Endodermal cell (in vitro differentiated cells): ENCODE measurements at regions not wholly inside any gene's neighbourhood (a gene's known extent, or its start where the extent isn't known, plus 50 kb on each side); places are given as distances from the start of the nearest gene placed in this dataset.

ENCODE experiments used
- DNase-seq: peaks from one replicate; pipeline ENCODE4 v3.0.0-alpha.2; 2017
- H3K27ac ChIP-seq: 2 replicates; pipeline ENCODE4 v1.5.1; 2013; ENCODE audit warnings: mild to moderate bottlenecking, low read depth, low read length, moderate library complexity
- H3K27me3 ChIP-seq: 2 replicates; pipeline ENCODE4 v1.6.1; 2013; ENCODE audit warnings: mild to moderate bottlenecking, low read length, moderate library complexity; ENCODE audit not compliant: insufficient read depth, control insufficient read depth, poor library complexity, severe bottlenecking
- H3K36me3 ChIP-seq: 2 replicates; pipeline ENCODE4 v1.7.0; 2013; ENCODE audit warnings: mild to moderate bottlenecking, low read length, moderate library complexity; ENCODE audit not compliant: control insufficient read depth, insufficient read depth
- H3K4me1 ChIP-seq: one replicate; pipeline ENCODE4 v1.7.0; 2013; ENCODE audit warnings: low read length; ENCODE audit not compliant: control insufficient read depth, insufficient read depth
- H3K4me3 ChIP-seq: 2 replicates; pipeline ENCODE4 v1.5.1; 2013; ENCODE audit warnings: mild to moderate bottlenecking, low read length, moderate library complexity
- H3K9ac ChIP-seq: 2 replicates; pipeline ENCODE4 v1.6.1; 2013; ENCODE audit warnings: mild to moderate bottlenecking, low read length, moderate library complexity; ENCODE audit not compliant: poor library complexity, severe bottlenecking; ENCODE audit errors: extremely low read depth
- H3K9me3 ChIP-seq: 2 replicates; pipeline ENCODE4 v1.6.1; 2013; ENCODE audit warnings: mild to moderate bottlenecking, low read length, moderate library complexity; ENCODE audit not compliant: control insufficient read depth
- H3K27ac Mint-ChIP-seq: 2 replicates; pipeline ENCODE4 v1.8.0; 2020; ENCODE audit warnings: mixed read lengths
- H3K27me3 Mint-ChIP-seq: 2 replicates; pipeline ENCODE4 v1.8.0; 2021; ENCODE audit warnings: mild to moderate bottlenecking, mixed read lengths; ENCODE audit not compliant: insufficient read depth
- H3K36me3 Mint-ChIP-seq: 2 replicates; pipeline ENCODE4 v1.8.0; 2020; ENCODE audit warnings: low read depth, mixed read lengths
- H3K4me1 Mint-ChIP-seq: 2 replicates; pipeline ENCODE4 v1.8.0; 2020; ENCODE audit warnings: mixed read lengths
- H3K4me3 Mint-ChIP-seq: 2 replicates; pipeline ENCODE4 v1.8.0; 2020; ENCODE audit warnings: mild to moderate bottlenecking, moderate library complexity, mixed read lengths
- H3K9me3 Mint-ChIP-seq: 2 replicates; pipeline ENCODE4 v1.8.0; 2020; ENCODE audit warnings: mild to moderate bottlenecking, mixed read lengths
- WGBS, 2 experiments: methylation state at CpG; one replicate each; pipeline versions ENCODE4 v1.1.5 to v1.1.7; 2013; ENCODE audit warnings: missing lambda C conversion rate in 2 of 2, mixed read lengths in 1 of 2; ENCODE audit not compliant: insufficient coverage in 1 of 2, insufficient read length in 1 of 2; 5-methylcytosine and 5-hydroxymethylcytosine counted together
- TF ChIP-seq, protein P1 (sequence below): fragments of 200-600 bp; sonication (generic); conservative IDR thresholded peaks from 2 replicates; pipeline ENCODE4 v1.5.0; 2021; ENCODE audit warnings: antibody characterized with exemption, mild to moderate bottlenecking

DNA sequence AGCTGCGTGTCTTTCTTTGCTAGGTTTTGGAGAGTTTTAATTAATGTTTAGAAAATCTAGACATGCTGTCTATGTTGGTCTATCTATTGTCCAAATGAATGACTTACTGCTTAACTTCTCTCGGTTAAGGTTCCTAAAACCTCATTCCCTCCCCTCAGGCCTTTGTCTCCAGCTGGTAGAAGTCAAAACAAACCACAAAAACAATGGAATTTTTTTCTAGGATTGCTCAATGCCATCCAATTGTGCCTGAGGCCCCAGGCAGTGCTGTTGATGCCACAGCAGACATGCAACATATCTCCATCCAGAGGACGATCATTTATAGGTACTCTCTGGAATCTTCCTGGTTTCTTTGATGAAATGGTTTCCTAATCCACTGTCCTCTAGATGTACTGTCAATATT is 448.2 kb upstream of the TBX3 start:
- no peak overlapping the region for H3K4me3 ChIP-seq
- no peak for DNase-seq
- 72 to 80% methylated on average over 2 of the region's 3 CpGs for WGBS, 2 experiments
- H3K27ac ChIP-seq, result no peak overlapping the region
- H3K4me1 Mint-ChIP-seq, result peaks cover 17% of the 10 kb centered on the region
- H3K36me3 Mint-ChIP-seq, result no peaks in the 10 kb centered on the region
- no peak overlapping the region for H3K9ac ChIP-seq
- no peaks in the 10 kb centered on the region for H3K9me3 Mint-ChIP-seq
- H3K27ac Mint-ChIP-seq, result no peak overlapping the region
- peaks cover 6% of the 10 kb centered on the region for H3K27me3 ChIP-seq
- TF ChIP-seq, protein P1, sequence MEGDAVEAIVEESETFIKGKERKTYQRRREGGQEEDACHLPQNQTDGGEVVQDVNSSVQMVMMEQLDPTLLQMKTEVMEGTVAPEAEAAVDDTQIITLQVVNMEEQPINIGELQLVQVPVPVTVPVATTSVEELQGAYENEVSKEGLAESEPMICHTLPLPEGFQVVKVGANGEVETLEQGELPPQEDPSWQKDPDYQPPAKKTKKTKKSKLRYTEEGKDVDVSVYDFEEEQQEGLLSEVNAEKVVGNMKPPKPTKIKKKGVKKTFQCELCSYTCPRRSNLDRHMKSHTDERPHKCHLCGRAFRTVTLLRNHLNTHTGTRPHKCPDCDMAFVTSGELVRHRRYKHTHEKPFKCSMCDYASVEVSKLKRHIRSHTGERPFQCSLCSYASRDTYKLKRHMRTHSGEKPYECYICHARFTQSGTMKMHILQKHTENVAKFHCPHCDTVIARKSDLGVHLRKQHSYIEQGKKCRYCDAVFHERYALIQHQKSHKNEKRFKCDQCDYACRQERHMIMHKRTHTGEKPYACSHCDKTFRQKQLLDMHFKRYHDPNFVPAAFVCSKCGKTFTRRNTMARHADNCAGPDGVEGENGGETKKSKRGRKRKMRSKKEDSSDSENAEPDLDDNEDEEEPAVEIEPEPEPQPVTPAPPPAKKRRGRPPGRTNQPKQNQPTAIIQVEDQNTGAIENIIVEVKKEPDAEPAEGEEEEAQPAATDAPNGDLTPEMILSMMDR, result no peak
- peaks cover 5% of the 10 kb centered on the region for H3K27me3 Mint-ChIP-seq
- no peak overlapping the region for H3K4me3 Mint-ChIP-seq
- no peaks in the 10 kb centered on the region for H3K9me3 ChIP-seq
- peaks cover 6% of the 10 kb centered on the region for H3K4me1 ChIP-seq
- H3K36me3 ChIP-seq, result no peaks in the 10 kb centered on the region

DNA sequence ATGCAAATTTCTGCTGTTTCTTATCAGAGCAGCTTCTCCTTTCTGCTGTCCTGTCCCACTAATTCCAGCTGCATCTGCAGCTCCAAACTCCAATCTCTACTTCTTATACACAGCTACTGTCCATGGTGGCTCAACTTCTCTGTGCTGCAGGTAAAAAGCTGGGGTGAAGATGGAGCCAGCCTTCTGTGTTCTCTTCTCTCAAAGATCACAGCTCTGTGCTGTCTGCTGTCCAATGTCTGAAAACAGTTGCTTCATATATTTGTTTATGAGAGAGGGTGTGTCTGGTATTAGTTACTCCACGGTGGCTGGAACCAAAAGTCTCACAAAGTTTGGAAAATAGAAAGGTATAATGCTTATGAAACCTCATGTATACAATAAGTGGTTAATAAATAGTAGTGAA is 445.8 kb upstream of the TBX3 start:
- WGBS, 2 experiments, result 94% methylated on average over 1 of the region's 1 CpG; no CpG with 5 or more reads in 1 of the 2 experiments
- Histone ChIP-seq H3K36me3 (no peaks in the 10 kb centered on the region), H3K27me3 (peaks cover 6% of the 10 kb centered on the region), H3K4me3 (no peak overlapping the region), H3K9me3 (no peaks in the 10 kb centered on the region), H3K9ac (no peak overlapping the region), H3K4me1 (peaks cover 11% of the 10 kb centered on the region), H3K27ac (no peak overlapping the region)
- TF ChIP-seq, protein P1, result no peak
- no peak overlapping the region for H3K27ac Mint-ChIP-seq
- peaks cover 28% of the 10 kb centered on the region for H3K4me1 Mint-ChIP-seq
- no peak for DNase-seq
- H3K9me3 Mint-ChIP-seq, result no peaks in the 10 kb centered on the region
- peaks cover 5% of the 10 kb centered on the region for H3K27me3 Mint-ChIP-seq
- H3K36me3 Mint-ChIP-seq, result no peaks in the 10 kb centered on the region
- no peak overlapping the region for H3K4me3 Mint-ChIP-seq

DNA sequence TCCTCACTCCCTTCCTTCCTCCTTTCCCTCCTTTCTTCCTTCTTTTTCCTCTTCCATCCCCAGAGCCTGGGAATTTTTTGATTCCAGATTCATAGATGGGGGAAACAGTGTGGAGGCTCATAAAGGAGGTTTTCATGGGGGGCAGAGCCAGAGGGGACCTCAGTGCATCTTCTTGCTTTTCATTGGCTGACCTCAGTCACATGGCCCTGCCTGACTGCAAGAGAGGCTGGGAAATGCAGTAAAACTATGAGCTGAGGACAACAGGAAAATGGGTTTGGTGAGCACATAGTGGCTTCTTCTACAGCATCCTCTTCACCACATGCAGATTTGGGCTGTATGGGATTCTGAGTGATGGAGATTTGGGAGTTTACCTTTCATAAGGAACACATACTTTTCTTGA is 437.1 kb upstream of the TBX3 start:
- H3K36me3 Mint-ChIP-seq, result no peaks in the 10 kb centered on the region

More for the DNA sequence above, 437.1 kb upstream of the TBX3 start:
- Histone ChIP-seq H3K27ac (no peak overlapping the region), H3K9ac (no peak overlapping the region), H3K4me3 (no peak overlapping the region), H3K27me3 (no peaks in the 10 kb centered on the region), H3K9me3 (no peaks in the 10 kb centered on the region), H3K4me1 (no peaks in the 10 kb centered on the region), H3K36me3 (no peaks in the 10 kb centered on the region)
- Mint-ChIP-seq H3K9me3 (peaks cover 6% of the 10 kb centered on the region), H3K4me3 (no peak overlapping the region), H3K27me3 (peaks cover 2% of the 10 kb centered on the region), H3K27ac (no peak overlapping the region), H3K4me1 (peaks cover 3% of the 10 kb centered on the region)
- TF ChIP-seq, protein P1, result no peak
- DNase-seq, result no peak
